SK-N-MC (cell line): ENCODE measurements at regions not wholly inside any gene's neighbourhood (a gene's known extent, or its start where the extent isn't known, plus 50 kb on each side); places are given as distances from the start of the nearest gene placed in this dataset.

Source experiments
- EZH2 ChIP-seq: fragments of 200-600 bp; sonication (generic); IDR thresholded peaks from one replicate; pipeline ENCODE4 v1.6.1; 2017; ENCODE audit warnings: antibody characterized with exemption
- POLR2AphosphoS5 ChIP-seq: IDR thresholded peaks from 2 replicates; pipeline ENCODE4 v1.6.1; 2012; ENCODE audit warnings: mild to moderate bottlenecking, low read depth, low read length, borderline replicate concordance

DNA sequence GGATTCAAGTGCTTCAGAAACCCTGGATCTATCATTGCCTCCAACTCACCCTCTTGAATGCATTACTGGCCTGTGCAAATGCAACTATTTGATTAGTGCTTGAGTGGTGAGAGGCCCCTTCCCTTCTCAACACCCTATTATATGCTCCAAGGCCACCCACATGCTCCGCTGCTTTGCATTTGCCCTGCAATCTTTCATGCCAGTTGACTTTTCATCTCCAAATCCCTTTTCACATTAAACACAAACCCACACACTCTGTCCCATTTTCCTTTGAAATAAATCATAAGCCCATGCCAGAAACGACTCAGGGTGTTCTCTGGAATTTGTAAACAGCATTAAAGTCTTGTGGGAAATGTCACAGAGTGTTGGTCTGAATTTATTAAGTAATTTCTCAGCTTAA is 78.9 kb upstream of the CTTNBP2NL start:
- TF ChIP-seq POLR2AphosphoS5 (no peak), EZH2 (no peak)
